Dendritic cell treated with granulocyte-macrophage colony-stimulating factor and Interleukin-4, amounts not matched to agents 40 ng/mL and 50 ng/mL, for 4 days (primary cell): ENCODE measurements at regions not wholly inside any gene's neighbourhood (a gene's known extent, or its start where the extent isn't known, plus 50 kb on each side); places are given as distances from the start of the nearest gene placed in this dataset.
"Not testable (repeated sequence)": the region's sequence is repeated elsewhere in the genome, so short reads cannot be mapped to it uniquely, and the experiment has no call there.

Experiments
- H3K27ac Mint-ChIP-seq: one replicate; pipeline ENCODE4 v1.8.0; 2022; ENCODE audit warnings: mild to moderate bottlenecking, mixed read lengths
- H3K27me3 Mint-ChIP-seq: one replicate; pipeline ENCODE4 v1.8.0; 2022; ENCODE audit warnings: mild to moderate bottlenecking, mixed read lengths
- H3K36me3 Mint-ChIP-seq: one replicate; pipeline ENCODE4 v1.8.0; 2022; ENCODE audit warnings: low read depth, mixed read lengths
- H3K4me1 Mint-ChIP-seq: one replicate; pipeline ENCODE4 v1.8.0; 2022; ENCODE audit warnings: low read depth, mixed read lengths
- H3K4me3 Mint-ChIP-seq: one replicate; pipeline ENCODE4 v1.8.0; 2022; ENCODE audit warnings: mild to moderate bottlenecking, moderate library complexity, mixed read lengths
- H3K9me3 Mint-ChIP-seq: one replicate; pipeline ENCODE4 v1.8.0; 2022; ENCODE audit warnings: mixed read lengths
- intact Hi-C: fragments of 100-400 bp; cut with micrococcal nuclease; formaldehyde crosslinking; loops from one replicate; pipeline ENCODE4 v1.15.0; 2022

DNA sequence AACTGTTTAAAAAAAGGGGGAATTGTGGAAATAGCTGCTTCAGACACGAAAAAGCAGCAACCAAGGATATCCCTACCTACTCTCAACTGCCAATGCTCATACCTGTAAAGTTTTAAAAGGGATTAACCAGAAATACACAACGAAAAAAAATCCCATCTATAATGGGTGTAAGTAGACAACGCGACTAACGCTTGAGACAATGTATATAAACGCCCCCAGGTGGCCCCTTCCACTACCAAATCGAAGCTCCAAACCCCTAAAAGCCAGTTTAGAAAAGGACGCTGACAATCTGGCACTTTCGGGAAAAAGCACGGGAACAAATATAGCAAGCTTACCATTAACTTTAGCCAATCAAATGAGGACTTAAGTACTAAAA, 94.5 kb upstream of the BTN3A2 start:
- Mint-ChIP-seq H3K9me3 (no peaks in the 10 kb centered on the region), H3K27ac (no peak overlapping the region), H3K27me3 (no peaks in the 10 kb centered on the region), H3K4me3 (no peak overlapping the region), H3K4me1 (peaks cover 11% of the 10 kb centered on the region), H3K36me3 (no peaks in the 10 kb centered on the region)
- intact Hi-C loops, result loop anchor here (5.0 to 10.0 kb wide), 3 partner anchors 52 to 96 kb away; a partner anchor contains a TSS

GRCh38 chr6:26270903-26271667, 93.9 kb upstream of the BTN3A2 start:
- Mint-ChIP-seq H3K4me3 (peak overlapping the region; percentile 60), H3K9me3 (no peaks in the 10 kb centered on the region), H3K4me1 (peaks cover 11% of the 10 kb centered on the region), H3K27me3 (no peaks in the 10 kb centered on the region), H3K27ac (no peak overlapping the region), H3K36me3 (no peaks in the 10 kb centered on the region)
- intact Hi-C loops, result loop anchor here (5.0 to 10.0 kb wide), 3 partner anchors 51 to 96 kb away; a partner anchor contains a TSS

DNA sequence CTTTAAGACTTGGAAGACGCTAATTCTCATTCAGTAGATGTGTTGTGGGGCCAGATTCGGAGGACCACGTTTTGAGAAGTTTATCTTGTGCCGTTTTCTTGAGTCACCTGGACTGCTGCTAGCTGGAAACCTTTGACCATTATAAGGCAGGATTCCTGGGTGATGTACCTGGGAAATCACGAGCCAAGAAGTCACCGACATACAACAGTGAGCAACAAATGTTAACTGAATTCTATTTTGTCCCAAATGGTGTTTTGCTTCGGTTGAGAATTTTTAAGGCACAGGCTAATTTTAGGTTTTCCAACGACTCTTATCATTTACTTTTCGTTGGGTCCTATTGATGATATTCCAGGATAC, 93.4 kb upstream of the BTN3A2 start:
- H3K27ac Mint-ChIP-seq, result no peak overlapping the region
- intact Hi-C loops, result loop anchor here (5.0 to 10.0 kb wide), 3 partner anchors 51 to 97 kb away; a partner anchor contains a TSS
- H3K4me3 Mint-ChIP-seq, result peak overlapping the region; percentile 60
- H3K27me3 Mint-ChIP-seq, result no peaks in the 10 kb centered on the region
- H3K4me1 Mint-ChIP-seq, result peaks cover 11% of the 10 kb centered on the region
- H3K36me3 Mint-ChIP-seq, result no peaks in the 10 kb centered on the region
- H3K9me3 Mint-ChIP-seq, result no peaks in the 10 kb centered on the region

DNA sequence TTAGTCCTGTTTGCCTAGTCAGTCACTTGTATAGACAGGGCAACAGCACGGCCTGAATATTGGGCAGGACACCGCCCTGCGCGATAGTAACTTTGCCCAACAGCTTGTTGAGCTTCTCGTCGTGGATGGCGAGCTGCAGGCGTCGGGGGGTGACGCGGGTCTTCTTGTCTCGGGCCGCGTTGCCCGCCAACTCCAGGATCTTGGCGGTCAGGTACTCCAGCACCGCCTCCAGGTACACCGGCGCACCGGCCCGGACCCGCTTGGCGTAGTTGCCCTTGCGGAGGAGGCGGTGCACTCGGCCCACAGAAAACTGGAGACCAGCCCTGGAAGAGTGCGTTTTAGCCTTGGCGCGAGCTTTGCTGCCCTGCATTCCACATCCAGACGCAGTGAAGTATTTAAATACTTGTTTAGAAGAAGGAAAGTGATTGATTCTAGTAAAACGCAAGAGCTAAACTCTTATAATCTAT, 92.8 kb upstream of the BTN3A2 start:
- H3K4me1 Mint-ChIP-seq, result peaks cover 11% of the 10 kb centered on the region
- no peak overlapping the region for H3K27ac Mint-ChIP-seq
- intact Hi-C loops, result loop anchor here (5.0 to 10.0 kb wide), 3 partner anchors 50 to 97 kb away; a partner anchor contains a TSS
- H3K36me3 Mint-ChIP-seq, result no peaks in the 10 kb centered on the region
- H3K9me3 Mint-ChIP-seq, result no peaks in the 10 kb centered on the region
- no peaks in the 10 kb centered on the region for H3K27me3 Mint-ChIP-seq
- H3K4me3 Mint-ChIP-seq, result peak overlapping the region; percentile 55

GRCh38 chr6:26273673-26274588, 91.1 kb upstream of the BTN3A2 start:
- no peaks in the 10 kb centered on the region for H3K9me3 Mint-ChIP-seq
- H3K27me3 Mint-ChIP-seq, result no peaks in the 10 kb centered on the region
- H3K27ac Mint-ChIP-seq, result no peak overlapping the region
- no peak overlapping the region for H3K4me3 Mint-ChIP-seq
- intact Hi-C loops, result loop anchor here (1.0 to 10.0 kb wide), 4 partner anchors 11 to 99 kb away; a partner anchor contains a TSS
- peaks cover 11% of the 10 kb centered on the region for H3K4me1 Mint-ChIP-seq
- no peaks in the 10 kb centered on the region for H3K36me3 Mint-ChIP-seq

GRCh38 chr6:26275663-26276062, 89.3 kb upstream of the BTN3A2 start:
- intact Hi-C loops, result loop anchor here (10.0 kb wide), 1 partner anchor 101 kb away; no protein-coding TSS in a partner anchor
- Mint-ChIP-seq H3K36me3 (peaks cover 3% of the 10 kb centered on the region), H3K9me3 (no peaks in the 10 kb centered on the region), H3K4me1 (peaks cover 11% of the 10 kb centered on the region), H3K27ac (no peak overlapping the region), H3K27me3 (no peaks in the 10 kb centered on the region), H3K4me3 (no peak overlapping the region)

GRCh38 chr6:26276841-26277648, 88.0 kb upstream of the BTN3A2 start:
- Mint-ChIP-seq H3K36me3 (peaks cover 11% of the 10 kb centered on the region), H3K4me3 (no peak overlapping the region), H3K4me1 (peaks cover 8% of the 10 kb centered on the region), H3K9me3 (no peaks in the 10 kb centered on the region), H3K27me3 (no peaks in the 10 kb centered on the region), H3K27ac (no peak overlapping the region)
- intact Hi-C loops, result loop anchor here (10.0 kb wide), 1 partner anchor 102 kb away; no protein-coding TSS in a partner anchor

- H3K4me3 Mint-ChIP-seq, result no peak overlapping the region
- no peaks in the 10 kb centered on the region for H3K9me3 Mint-ChIP-seq
- peaks cover 10% of the 10 kb centered on the region for H3K4me1 Mint-ChIP-seq
- peaks cover 11% of the 10 kb centered on the region for H3K36me3 Mint-ChIP-seq
- no peaks in the 10 kb centered on the region for H3K27me3 Mint-ChIP-seq
- intact Hi-C loops, result loop anchor here (10.0 kb wide), 1 partner anchor 104 kb away; no protein-coding TSS in a partner anchor
- no peak overlapping the region for H3K27ac Mint-ChIP-seq
Observed at GRCh38 chr6:26278536-26278935, 86.5 kb upstream of the BTN3A2 start.

GRCh38 chr6:26279371-26279770, 85.6 kb upstream of the BTN3A2 start:
- H3K4me3 Mint-ChIP-seq, H3K9me3 Mint-ChIP-seq, H3K27ac Mint-ChIP-seq, H3K27me3 Mint-ChIP-seq: not testable (repeated sequence)
- H3K4me1 Mint-ChIP-seq, result peaks cover 10% of the 10 kb centered on the region
- intact Hi-C loops, result loop anchor here (10.0 kb wide), 1 partner anchor 105 kb away; no protein-coding TSS in a partner anchor
- peaks cover 11% of the 10 kb centered on the region for H3K36me3 Mint-ChIP-seq

GRCh38 chr6:26280407-26280806, 84.6 kb upstream of the BTN3A2 start:
- no peak overlapping the region for H3K27ac Mint-ChIP-seq
- no peaks in the 10 kb centered on the region for H3K27me3 Mint-ChIP-seq
- peaks cover 10% of the 10 kb centered on the region for H3K4me1 Mint-ChIP-seq

GRCh38 chr6:26284537-26285142, 80.4 kb upstream of the BTN3A2 start:
- peaks cover 20% of the 10 kb centered on the region for H3K9me3 Mint-ChIP-seq
- H3K4me3 Mint-ChIP-seq, result peak overlapping the region; percentile 77
- no peaks in the 10 kb centered on the region for H3K27me3 Mint-ChIP-seq

More at GRCh38 chr6:26280407-26280806, 84.6 kb upstream of the BTN3A2 start:
- Mint-ChIP-seq H3K9me3 (no peaks in the 10 kb centered on the region), H3K4me3 (no peak overlapping the region), H3K36me3 (peaks cover 20% of the 10 kb centered on the region)
- intact Hi-C loops, result loop anchor here (5.0 kb wide), 1 partner anchor 38 kb away; a partner anchor contains a TSS

DNA sequence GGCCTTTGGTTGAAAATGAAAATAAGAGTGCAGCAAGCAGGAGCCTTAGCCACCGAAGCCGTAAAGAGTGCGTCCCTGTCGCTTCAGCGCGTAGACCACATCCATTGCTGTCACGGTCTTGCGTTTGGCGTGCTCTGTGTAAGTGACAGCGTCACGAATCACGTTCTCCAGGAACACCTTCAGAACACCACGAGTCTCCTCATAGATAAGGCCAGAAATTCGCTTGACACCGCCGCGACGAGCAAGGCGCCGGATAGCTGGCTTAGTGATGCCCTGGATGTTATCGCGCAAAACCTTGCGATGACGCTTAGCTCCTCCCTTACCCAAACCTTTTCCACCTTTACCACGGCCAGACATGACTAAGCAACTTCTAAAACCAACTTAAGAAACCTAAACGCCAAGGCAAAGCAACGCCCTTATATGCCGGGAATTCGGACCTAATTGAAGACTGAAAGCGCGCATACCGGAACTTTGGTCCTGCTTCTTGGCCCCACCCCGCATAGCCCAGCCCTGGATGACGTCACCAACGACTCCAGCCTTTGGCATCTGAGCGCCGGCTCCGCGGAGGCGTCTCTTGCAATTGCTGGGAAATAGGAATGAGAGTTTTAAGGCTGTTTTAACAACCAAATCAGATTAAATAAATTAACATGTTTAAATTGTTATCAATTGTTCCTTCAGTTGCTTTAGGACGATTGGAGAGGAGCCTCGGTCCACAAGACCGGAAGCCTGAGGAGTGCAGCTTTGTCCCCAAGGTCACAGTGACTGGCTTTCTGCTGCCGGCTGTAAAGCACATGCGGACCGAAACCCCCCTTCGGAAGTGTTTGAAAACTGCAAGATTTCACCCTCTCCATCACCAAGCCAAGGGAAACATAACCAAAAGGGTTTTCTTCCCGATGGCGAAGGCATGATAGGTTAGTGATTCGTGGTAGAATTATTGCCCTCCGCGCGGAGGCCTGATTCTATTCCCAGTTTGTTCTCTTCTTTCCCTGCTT, 79.6 kb upstream of the BTN3A2 start:
- Mint-ChIP-seq H3K4me1 (peaks cover 17% of the 10 kb centered on the region), H3K36me3 (peaks cover 27% of the 10 kb centered on the region), H3K4me3 (peak overlapping the region; percentile 77), H3K9me3 (peaks cover 20% of the 10 kb centered on the region), H3K27me3 (no peaks in the 10 kb centered on the region), H3K27ac (peak overlapping the region; percentile 98)
- intact Hi-C loops, result loop anchor here (1.0 kb wide), 2 partner anchors 12 to 34 kb away; a partner anchor contains a TSS

More at GRCh38 chr6:26284537-26285142, 80.4 kb upstream of the BTN3A2 start:
- intact Hi-C loops, result loop anchor here (1.0 to 5.0 kb wide), 3 partner anchors 11 to 42 kb away; a partner anchor contains a TSS
- H3K27ac Mint-ChIP-seq, result peak overlapping the region; percentile 98
- peaks cover 27% of the 10 kb centered on the region for H3K36me3 Mint-ChIP-seq
- peaks cover 17% of the 10 kb centered on the region for H3K4me1 Mint-ChIP-seq
